Neutrophil (primary cell): ENCODE measurements at regions not wholly inside any gene's neighbourhood (a gene's known extent, or its start where the extent isn't known, plus 50 kb on each side); places are given as distances from the start of the nearest gene placed in this dataset.

ENCODE experiments used
- H3K27ac ChIP-seq: fragments of 200-600 bp; sonication (generic); 2 replicates; pipeline ENCODE4 v1.5.1; 2016; ENCODE audit warnings: mild to moderate bottlenecking, moderate library complexity
- H3K27me3 ChIP-seq: fragments of 200-600 bp; sonication (generic); 2 replicates; pipeline ENCODE4 v1.6.0; 2016; ENCODE audit warnings: mild to moderate bottlenecking
- H3K36me3 ChIP-seq: fragments of 200-600 bp; sonication (generic); 2 replicates; pipeline ENCODE4 v1.5.1; 2017
- H3K4me1 ChIP-seq, 2 experiments: fragments of 200-600 bp in 1 of 2; sonication (generic) in 1 of 2; 1 replicate in 1 of 2; 2 replicates in 1 of 2; pipeline versions ENCODE4 v1.5.1 to v1.6.1; 2013 to 2016; ENCODE audit warnings: low read depth in 1 of 2, low read length in 1 of 2, mild to moderate bottlenecking in 1 of 2, moderate library complexity in 1 of 2; ENCODE audit not compliant: control insufficient read depth in 1 of 2, insufficient read depth in 1 of 2
- H3K4me3 ChIP-seq, 2 experiments: fragments of 200-600 bp in 1 of 2; sonication (generic) in 1 of 2; 1 replicate in 1 of 2; 2 replicates in 1 of 2; pipeline ENCODE4 v1.5.1; 2013 to 2016; ENCODE audit warnings: low read depth in 1 of 2, low read length in 1 of 2, mild to moderate bottlenecking in 1 of 2, moderate library complexity in 1 of 2
- H3K9me3 ChIP-seq: fragments of 200-600 bp; sonication (generic); 2 replicates; pipeline ENCODE4 v1.5.1; 2016
- TF ChIP-seq, protein P1 (sequence below): fragments of 200-600 bp; sonication (generic); IDR thresholded peaks from 2 replicates; pipeline ENCODE4 v1.5.1; 2016; ENCODE audit warnings: antibody characterized with exemption

DNA sequence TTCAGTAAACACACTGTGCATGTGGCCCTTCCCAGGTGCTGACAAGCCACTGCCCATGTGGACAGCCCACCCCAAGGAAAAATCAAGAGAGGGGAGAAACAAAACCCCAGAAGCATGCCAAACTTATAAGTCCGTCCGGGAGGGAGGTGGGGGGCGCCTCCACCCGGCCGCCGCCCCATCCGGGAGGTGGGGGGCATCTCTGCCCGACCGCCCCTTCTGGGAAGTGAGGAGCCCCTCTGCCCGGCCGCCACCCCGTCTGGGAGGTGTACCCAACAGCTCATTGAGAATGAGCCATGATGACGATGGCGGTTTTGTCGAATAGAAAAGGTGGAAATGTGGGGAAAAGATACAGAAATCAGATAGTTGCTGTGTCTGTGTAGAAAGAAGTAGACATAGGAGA lies 53.8 kb upstream of the C2CD4B start:
- H3K36me3 ChIP-seq = no peaks in the 10 kb centered on the region
- no peak overlapping the region for H3K27ac ChIP-seq
- H3K4me1 ChIP-seq = no peaks in the 10 kb centered on the region
- no peaks in the 10 kb centered on the region for H3K27me3 ChIP-seq
- TF ChIP-seq, protein P1, sequence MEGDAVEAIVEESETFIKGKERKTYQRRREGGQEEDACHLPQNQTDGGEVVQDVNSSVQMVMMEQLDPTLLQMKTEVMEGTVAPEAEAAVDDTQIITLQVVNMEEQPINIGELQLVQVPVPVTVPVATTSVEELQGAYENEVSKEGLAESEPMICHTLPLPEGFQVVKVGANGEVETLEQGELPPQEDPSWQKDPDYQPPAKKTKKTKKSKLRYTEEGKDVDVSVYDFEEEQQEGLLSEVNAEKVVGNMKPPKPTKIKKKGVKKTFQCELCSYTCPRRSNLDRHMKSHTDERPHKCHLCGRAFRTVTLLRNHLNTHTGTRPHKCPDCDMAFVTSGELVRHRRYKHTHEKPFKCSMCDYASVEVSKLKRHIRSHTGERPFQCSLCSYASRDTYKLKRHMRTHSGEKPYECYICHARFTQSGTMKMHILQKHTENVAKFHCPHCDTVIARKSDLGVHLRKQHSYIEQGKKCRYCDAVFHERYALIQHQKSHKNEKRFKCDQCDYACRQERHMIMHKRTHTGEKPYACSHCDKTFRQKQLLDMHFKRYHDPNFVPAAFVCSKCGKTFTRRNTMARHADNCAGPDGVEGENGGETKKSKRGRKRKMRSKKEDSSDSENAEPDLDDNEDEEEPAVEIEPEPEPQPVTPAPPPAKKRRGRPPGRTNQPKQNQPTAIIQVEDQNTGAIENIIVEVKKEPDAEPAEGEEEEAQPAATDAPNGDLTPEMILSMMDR = no peak
- H3K9me3 ChIP-seq = no peaks in the 10 kb centered on the region
- H3K4me3 ChIP-seq = no peak overlapping the region

DNA sequence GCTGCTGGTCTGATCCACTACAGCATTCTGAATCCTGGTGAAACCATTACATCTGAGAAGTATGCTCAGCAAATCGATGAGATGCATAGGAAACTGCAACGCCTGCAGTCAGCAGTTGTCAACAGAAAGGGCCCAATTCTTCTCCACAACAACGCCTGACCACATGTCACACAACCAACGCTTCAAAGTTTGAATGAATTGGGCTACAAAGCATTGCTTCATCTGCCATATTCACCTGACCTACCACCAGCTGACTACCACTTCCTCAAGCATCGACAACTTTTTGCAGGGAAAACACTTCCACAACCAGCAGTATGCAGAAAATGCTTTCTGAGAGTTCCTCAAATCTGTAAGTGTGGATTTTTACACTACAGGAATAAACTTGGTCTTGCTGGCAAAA lies 54.7 kb upstream of the C2CD4B start:
- Histone ChIP-seq H3K27ac (no peak overlapping the region), H3K4me3 (no peak overlapping the region)
- TF ChIP-seq, protein P1 = no peak

DNA sequence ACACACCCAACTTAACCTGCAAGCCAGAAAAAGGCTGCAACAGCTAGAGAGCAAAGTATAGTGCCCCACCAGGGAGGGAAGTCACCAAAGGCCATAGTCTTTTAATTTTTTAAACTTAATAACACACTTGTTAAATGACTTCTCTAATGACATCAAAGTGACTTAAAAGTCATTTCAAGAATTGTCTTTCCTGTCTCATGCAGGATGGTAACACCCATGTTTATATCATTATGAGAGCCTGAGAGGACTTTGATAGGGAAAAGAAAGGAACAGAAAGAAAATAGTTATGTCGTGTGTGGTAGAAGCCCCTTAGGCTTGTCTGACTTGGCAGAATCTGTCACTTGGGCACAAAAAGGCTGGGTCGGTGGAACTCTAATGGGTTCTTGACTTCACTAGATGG lies 57.9 kb upstream of the C2CD4B start:
- H3K36me3 ChIP-seq = no peaks in the 10 kb centered on the region
- no peak overlapping the region for H3K4me3 ChIP-seq
- H3K4me1 ChIP-seq = no peaks in the 10 kb centered on the region
- H3K27ac ChIP-seq = no peak overlapping the region
- TF ChIP-seq, protein P1 = no peak
- H3K9me3 ChIP-seq = no peaks in the 10 kb centered on the region
- H3K27me3 ChIP-seq = no peaks in the 10 kb centered on the region

More for the DNA sequence above, 54.7 kb upstream of the C2CD4B start:
- no peaks in the 10 kb centered on the region for H3K27me3 ChIP-seq
- H3K4me1 ChIP-seq = no peaks in the 10 kb centered on the region
- H3K36me3 ChIP-seq = no peaks in the 10 kb centered on the region
- no peaks in the 10 kb centered on the region for H3K9me3 ChIP-seq

DNA sequence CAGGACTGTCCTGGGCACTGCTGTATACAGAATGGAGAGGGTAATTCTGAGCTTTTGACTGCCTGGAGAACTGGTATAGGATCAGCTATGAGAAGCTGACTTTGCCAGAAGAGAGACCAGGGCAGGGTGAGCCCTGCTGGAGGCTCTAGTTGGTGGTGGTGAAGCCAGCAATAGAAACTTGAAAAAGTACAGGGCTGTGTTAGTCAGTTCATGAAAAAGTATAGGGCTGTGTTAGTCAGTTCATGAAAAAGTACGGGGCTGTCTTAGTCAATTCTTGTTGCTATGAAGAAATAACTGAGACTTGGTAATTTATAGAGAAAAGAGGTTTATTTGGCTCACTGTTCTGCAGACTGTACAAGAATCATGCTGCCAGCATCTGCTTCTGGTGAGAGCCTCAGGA lies 63.5 kb upstream of the C2CD4B start:
- H3K36me3 ChIP-seq = no peaks in the 10 kb centered on the region
- H3K4me1 ChIP-seq = no peaks in the 10 kb centered on the region
- no peak overlapping the region for H3K27ac ChIP-seq
- H3K4me3 ChIP-seq = no peak overlapping the region
- H3K27me3 ChIP-seq = peaks cover 24% of the 10 kb centered on the region
- TF ChIP-seq, protein P1 = no peak
- no peaks in the 10 kb centered on the region for H3K9me3 ChIP-seq

DNA sequence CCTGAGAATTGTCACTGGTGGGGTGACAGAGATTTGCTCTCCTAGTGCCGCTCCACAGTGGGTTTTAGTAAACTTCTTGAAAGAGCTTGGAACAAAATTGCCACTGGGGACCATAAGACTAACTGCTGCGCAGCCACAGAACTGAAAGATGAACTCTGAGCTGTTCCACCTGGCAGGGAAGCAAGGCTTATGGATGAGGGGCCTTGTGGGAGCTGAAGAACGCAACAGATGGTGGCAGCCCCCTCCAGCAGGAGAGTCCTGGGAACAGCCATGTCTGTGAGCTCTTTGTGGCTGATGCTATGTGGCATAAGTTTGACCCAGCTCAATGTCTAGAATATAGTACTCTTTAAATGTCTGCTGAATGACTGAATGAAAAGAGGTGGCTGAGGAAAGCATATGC lies 66.8 kb upstream of the C2CD4B start:
- H3K4me1 ChIP-seq = no peaks in the 10 kb centered on the region
- H3K36me3 ChIP-seq = no peaks in the 10 kb centered on the region
- H3K4me3 ChIP-seq = no peak overlapping the region
- no peak overlapping the region for H3K27ac ChIP-seq
- TF ChIP-seq, protein P1 = no peak
- peaks cover 29% of the 10 kb centered on the region for H3K27me3 ChIP-seq
- no peaks in the 10 kb centered on the region for H3K9me3 ChIP-seq
